H1 (cell line): ENCODE measurements at regions not wholly inside any gene's neighbourhood (a gene's known extent, or its start where the extent isn't known, plus 50 kb on each side); places are given as distances from the start of the nearest gene placed in this dataset.

ENCODE experiments used
- CTCF ChIA-PET: fragments of 300-600 bp; sonication (Branson Sonifier 250); formaldehyde crosslinking; loops from one replicate; lab custom pipeline; 2021; ENCODE audit not compliant: partially characterized antibody; lab: Charles Lee
- POLR2A ChIA-PET: fragments of 300-600 bp; sonication (Branson Sonifier 250); formaldehyde crosslinking; loops from one replicate; lab custom pipeline; 2021; ENCODE audit warnings: inconsistent platforms; ENCODE audit not compliant: partially characterized antibody; lab: Charles Lee
- DNase-seq, 2 experiments: peaks; one replicate each; pipeline versions ENCODE4 v3.0.0 to v3.0.0-alpha.2; 2010 to 2022; ENCODE audit warnings: low spot score in 2 of 2, low read depth in 1 of 2, mixed read lengths in 1 of 2
- FAIRE-seq: peaks from 2 replicates; lab custom pipeline; 2011; peaks lifted over from hg19 to GRCh38; lab: Jason Lieb, UNC
- H2AFZ ChIP-seq: 2 replicates; pipeline ENCODE4 v1.8.1; 2012; ENCODE audit warnings: low read length, inconsistent platforms
- H2AK5ac ChIP-seq: 2 replicates; pipeline ENCODE4 v1.6.1; 2013; ENCODE audit warnings: low read depth, low read length
- H2BK120ac ChIP-seq: replicated peaks from 2 replicates; pipeline ENCODE3; 2013; ENCODE audit warnings: low read depth, low read length, inconsistent platforms
- H2BK12ac ChIP-seq: 2 replicates; pipeline ENCODE4 v1.6.1; 2013; ENCODE audit warnings: low read depth, low read length
- H2BK15ac ChIP-seq: 2 replicates; pipeline ENCODE4 v1.6.1; 2013; ENCODE audit warnings: low read length
- H2BK20ac ChIP-seq: 2 replicates; pipeline ENCODE4 v1.6.1; 2013; ENCODE audit warnings: low read length
- H2BK5ac ChIP-seq: 2 replicates; pipeline ENCODE4 v1.6.1; 2013; ENCODE audit warnings: low read depth, low read length
- H3K14ac ChIP-seq: 2 replicates; pipeline ENCODE4 v1.6.1; 2013; ENCODE audit warnings: inconsistent platforms; ENCODE audit not compliant: insufficient read length
- H3K18ac ChIP-seq: 2 replicates; pipeline ENCODE4 v1.6.1; 2013; ENCODE audit warnings: low read length; ENCODE audit errors: extremely low read depth
- H3K23ac ChIP-seq: 2 replicates; pipeline ENCODE4 v1.6.1; 2013; ENCODE audit warnings: inconsistent platforms; ENCODE audit not compliant: insufficient read length
- H3K23me2 ChIP-seq: 2 replicates; pipeline ENCODE4 v1.6.1; 2013; ENCODE audit warnings: low read depth, low read length
- H3K27ac ChIP-seq: 2 replicates; pipeline ENCODE4 v1.6.1; 2011; ENCODE audit warnings: low read depth, low read length, inconsistent platforms
- H3K27me3 ChIP-seq, 4 experiments: replicated peaks in 1 of 4; 1 replicate in 1 of 4; 2 replicates in 3 of 4; pipeline versions ENCODE4 v1.6.1 to v1.8.1; 2011 to 2013; ENCODE audit warnings: low read length in 3 of 4, mild to moderate bottlenecking in 3 of 4, inconsistent platforms in 2 of 4, mixed read lengths in 2 of 4, moderate library complexity in 1 of 4; ENCODE audit not compliant: control insufficient read depth in 3 of 4, insufficient read depth in 3 of 4; ENCODE audit errors: extremely low read depth in 1 of 4
- H3K36me3 ChIP-seq, 4 experiments: 2 replicates each; pipeline versions ENCODE4 v1.6.1 to v1.8.1; 2011 to 2013; ENCODE audit warnings: mild to moderate bottlenecking in 4 of 4, low read length in 3 of 4, moderate library complexity in 2 of 4, control low read depth in 1 of 4, inconsistent platforms in 1 of 4; ENCODE audit not compliant: insufficient read depth in 4 of 4, control insufficient read depth in 2 of 4
- H3K4ac ChIP-seq: replicated peaks from 2 replicates; pipeline ENCODE3; 2013; ENCODE audit warnings: low read length, low read depth, mixed read lengths, inconsistent platforms; ENCODE audit not compliant: insufficient read length
- H3K4me1 ChIP-seq, 4 experiments: replicated peaks in 1 of 4; 1 replicate in 1 of 4; 2 replicates in 3 of 4; pipeline versions ENCODE4 v1.6.1 to v1.8.1; 2011 to 2013; ENCODE audit warnings: low read length in 3 of 4, inconsistent platforms in 2 of 4, mixed read lengths in 1 of 4; ENCODE audit not compliant: insufficient read depth in 4 of 4, control insufficient read depth in 3 of 4
- H3K4me2 ChIP-seq, 2 experiments: 2 replicates each; pipeline versions ENCODE4 v1.6.1 to v1.8.1; 2011 to 2013; ENCODE audit warnings: low read depth in 2 of 2, low read length in 2 of 2, control low read depth in 1 of 2, inconsistent platforms in 1 of 2, mild to moderate bottlenecking in 1 of 2; ENCODE audit not compliant: insufficient read depth in 1 of 2
- H3K4me3 ChIP-seq, 4 experiments: fragments of 200-600, 300-600 bp in 1 of 4; sonication (generic), shearing (Covaris generic), sonication (Bioruptor Twin) in 1 of 4; 2 replicates each; pipeline versions ENCODE4 v1.5.1 to v1.8.1; 2011 to 2016; ENCODE audit warnings: low read length in 4 of 4, low read depth in 3 of 4, control low read depth in 2 of 4, inconsistent platforms in 2 of 4, mild to moderate bottlenecking in 2 of 4, mixed read lengths in 1 of 4, moderate library complexity in 1 of 4; ENCODE audit not compliant: insufficient read depth in 2 of 4; ENCODE audit errors: extremely low read depth in 1 of 4
- H3K56ac ChIP-seq: replicated peaks from 2 replicates; pipeline ENCODE3; 2013; ENCODE audit warnings: low read depth, mild to moderate bottlenecking, mixed read lengths, low read length, inconsistent platforms; ENCODE audit not compliant: insufficient read length
- H3K79me1 ChIP-seq: 2 replicates; pipeline ENCODE4 v1.6.1; 2013; ENCODE audit warnings: low read depth, low read length, control low read depth
- H3K79me2 ChIP-seq, 2 experiments: 2 replicates each; pipeline versions ENCODE4 v1.6.1 to v1.8.1; 2012 to 2013; ENCODE audit warnings: low read length in 2 of 2, mild to moderate bottlenecking in 2 of 2, inconsistent platforms in 1 of 2; ENCODE audit not compliant: insufficient read depth in 2 of 2, control insufficient read depth in 1 of 2
- H3K9ac ChIP-seq, 4 experiments: replicated peaks in 1 of 4; 1 replicate in 1 of 4; 2 replicates in 3 of 4; pipeline versions ENCODE4 v1.6.1 to v1.8.1; 2011 to 2013; ENCODE audit warnings: low read depth in 3 of 4, low read length in 3 of 4, control low read depth in 2 of 4, mild to moderate bottlenecking in 2 of 4, moderate library complexity in 2 of 4, inconsistent platforms in 1 of 4; ENCODE audit errors: extremely low read depth in 1 of 4
- H3K9me3 ChIP-seq, 2 experiments: 2 replicates each; pipeline versions ENCODE4 v1.6.1 to v1.8.1; 2012 to 2013; ENCODE audit warnings: mild to moderate bottlenecking in 2 of 2, moderate library complexity in 2 of 2, control low read depth in 1 of 2, inconsistent platforms in 1 of 2, low read depth in 1 of 2, low read length in 1 of 2, mixed read lengths in 1 of 2; ENCODE audit not compliant: insufficient read depth in 2 of 2
- H4K20me1 ChIP-seq, 2 experiments: replicated peaks in 1 of 2; 2 replicates each; pipeline versions ENCODE3 to v1.8.1; 2011 to 2013; ENCODE audit warnings: inconsistent platforms in 2 of 2, low read length in 2 of 2, mild to moderate bottlenecking in 1 of 2; ENCODE audit not compliant: insufficient read depth in 2 of 2, control insufficient read depth in 1 of 2
- H4K5ac ChIP-seq: 2 replicates; pipeline ENCODE4 v1.6.1; 2013; ENCODE audit warnings: low read length, low read depth, mixed read lengths, inconsistent platforms; ENCODE audit not compliant: insufficient read length
- H4K8ac ChIP-seq: 2 replicates; pipeline ENCODE4 v1.8.0; 2013; ENCODE audit warnings: mild to moderate bottlenecking, moderate library complexity, low read length, inconsistent platforms; ENCODE audit not compliant: insufficient read depth; ENCODE audit errors: extremely low read depth
- H4K91ac ChIP-seq: replicated peaks from 2 replicates; pipeline ENCODE3; 2013; ENCODE audit warnings: low read length, mixed read lengths, inconsistent platforms; ENCODE audit not compliant: insufficient read length
- ATF3 ChIP-seq: IDR thresholded peaks from 2 replicates; pipeline ENCODE4 v1.6.1; 2011; ENCODE audit warnings: low read depth, mild to moderate bottlenecking, low read length; ENCODE audit not compliant: insufficient read depth
- WGBS, 2 experiments: shearing (Covaris generic) in 1 of 2; methylation state at CpG; one replicate each; pipeline versions ENCODE4 v1.1.6 to v1.1.7; 2013 to 2015; ENCODE audit warnings: low lambda C conversion rate in 2 of 2, mixed read lengths in 2 of 2, inconsistent platforms in 1 of 2, low coverage in 1 of 2, missing lambda C conversion rate in 1 of 2; ENCODE audit not compliant: insufficient replicate concordance in 2 of 2, insufficient coverage in 1 of 2, insufficient read length in 1 of 2; ENCODE audit errors: extremely low coverage in 1 of 2, missing lambda C conversion rate in 1 of 2; 5-methylcytosine and 5-hydroxymethylcytosine counted together

DNA sequence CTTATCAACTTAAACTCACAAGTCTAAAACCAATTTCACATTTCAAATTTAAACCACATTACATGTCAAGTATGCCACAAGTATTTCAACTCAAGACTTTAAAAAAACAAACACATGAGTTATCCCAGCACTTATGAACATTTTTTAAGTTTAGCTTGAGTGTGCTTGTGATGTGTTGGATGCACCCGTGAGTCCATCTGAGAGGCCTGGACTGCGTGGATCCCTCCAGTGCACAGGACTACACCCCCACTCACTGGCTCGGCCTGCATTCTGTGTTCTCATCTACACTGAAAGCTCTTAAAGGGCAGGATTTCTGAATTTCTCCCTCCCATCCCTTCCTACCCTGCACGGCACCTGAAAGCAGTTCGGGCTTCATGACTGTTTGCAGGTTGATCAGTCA lies 128.8 kb upstream of the CD93 start:
- Histone ChIP-seq H3K4me1 (no peaks in the 10 kb centered on the region), H4K8ac (no peak overlapping the region), H2BK5ac (no peak overlapping the region), H3K14ac (no peak overlapping the region), H3K79me2 (no peaks in the 10 kb centered on the region), H2BK12ac (no peak overlapping the region), H3K18ac (no peak overlapping the region), H3K23ac (no peak overlapping the region), H3K23me2 (no peaks in the 10 kb centered on the region; the same call in 1 of the 2 replicates), H2BK15ac (no peak overlapping the region), H2BK20ac (no peak overlapping the region), H3K4me2 (no peak overlapping the region), H3K9ac (no peak overlapping the region), H2AFZ (no peak overlapping the region), H3K79me1 (no peaks in the 10 kb centered on the region), H3K56ac (no peak overlapping the region), H2BK120ac (no peak overlapping the region), H3K4ac (no peak overlapping the region), H3K4me3 (no peak overlapping the region), H4K20me1 (no peaks in the 10 kb centered on the region), H2AK5ac (no peak overlapping the region), H3K27ac (no peak overlapping the region), H3K27me3 (peaks cover 0 to 2% (median 0%) of the 10 kb centered on the region in 4 experiments; a peak in 1 of 7 replicates), H3K9me3 (no peaks in the 10 kb centered on the region), H3K36me3 (no peaks in the 10 kb centered on the region), H4K91ac (no peak overlapping the region), H4K5ac (no peak overlapping the region)
- no peak for DNase-seq
- no peak for TF ChIP-seq ATF3
- ChIA-PET CTCF (interaction anchor here (1.4 to 1.5 kb wide), 2 partner anchors 14 to 20 kb away, joined by 3 read pairs; no protein-coding TSS in a partner anchor), POLR2A (no interaction called here)
- no peak for FAIRE-seq
- WGBS, 2 experiments: 95% methylated on average over 5 of the region's 5 CpGs; no CpG with 5 or more reads in 1 of the 2 experiments
